ENCODE measurements at regions not wholly inside any gene's neighbourhood (a gene's known extent, or its start where the extent isn't known, plus 50 kb on each side); places are given as distances from the start of the nearest gene placed in this dataset.
A peak's percentile ranks its signal among the peaks of the same experiment; 100 is the strongest.

DNA sequence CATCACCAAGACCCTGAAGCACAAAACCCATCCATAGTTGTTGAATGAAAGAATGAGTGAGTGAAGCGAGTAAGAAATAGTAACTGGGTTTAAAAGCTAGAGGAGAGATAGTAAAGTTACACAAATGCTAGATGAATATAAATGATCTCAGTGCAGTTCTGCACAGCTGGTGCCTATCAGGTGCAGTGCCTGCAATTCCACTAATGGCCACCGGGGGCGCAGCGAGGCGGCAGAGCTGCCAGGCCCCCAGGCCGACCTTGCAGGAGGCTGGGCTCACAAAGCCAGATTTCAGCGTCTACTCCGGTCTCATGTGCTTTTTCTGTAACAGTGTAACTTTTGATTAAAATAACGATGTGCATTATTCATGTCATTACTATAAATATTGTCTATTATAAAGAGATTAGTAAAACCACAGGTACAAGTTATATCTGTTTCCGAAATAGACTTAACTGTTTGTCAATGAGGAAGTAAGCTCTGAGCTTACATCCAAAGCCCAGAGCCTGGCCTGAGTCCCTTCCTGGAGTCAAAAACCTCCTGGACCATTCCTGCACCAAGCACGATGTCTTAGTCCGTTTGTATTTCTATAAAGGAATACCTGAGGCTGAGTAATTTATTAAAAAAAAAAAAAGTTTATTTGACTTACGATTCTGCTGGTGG is 477.6 kb downstream of the NPHP4 start:
- peak; percentile 90 for DNase-seq

- peak; percentile 54 for DNase-seq
These were observed 478.2 kb downstream of the NPHP4 start for GRCh38 chr1:5513846-5514526.

DNA sequence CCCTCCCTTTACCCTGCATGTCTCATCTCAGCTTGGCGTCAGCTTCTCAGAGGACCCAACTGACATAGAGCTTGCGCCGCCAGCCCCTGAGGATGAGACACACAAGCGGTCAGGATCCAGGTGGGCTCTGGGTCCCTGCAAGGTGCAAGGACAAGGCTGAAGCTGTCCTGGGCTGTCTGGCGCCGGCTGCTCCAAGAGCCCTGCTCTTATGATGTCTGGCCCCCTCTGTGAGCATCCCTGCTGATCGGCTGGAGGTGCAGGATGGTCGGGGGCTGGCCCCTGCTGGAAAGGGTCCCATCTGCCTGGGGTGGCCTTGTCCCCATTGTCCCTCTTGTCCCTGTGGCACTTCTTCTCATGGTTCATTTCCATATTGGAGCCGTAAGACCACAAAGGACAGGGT is 479.0 kb downstream of the NPHP4 start:
- no peak for DNase-seq

- DNase-seq, result no peak
These were observed 480.7 kb downstream of the NPHP4 start for GRCh38 chr1:5511381-5512097.

DNA sequence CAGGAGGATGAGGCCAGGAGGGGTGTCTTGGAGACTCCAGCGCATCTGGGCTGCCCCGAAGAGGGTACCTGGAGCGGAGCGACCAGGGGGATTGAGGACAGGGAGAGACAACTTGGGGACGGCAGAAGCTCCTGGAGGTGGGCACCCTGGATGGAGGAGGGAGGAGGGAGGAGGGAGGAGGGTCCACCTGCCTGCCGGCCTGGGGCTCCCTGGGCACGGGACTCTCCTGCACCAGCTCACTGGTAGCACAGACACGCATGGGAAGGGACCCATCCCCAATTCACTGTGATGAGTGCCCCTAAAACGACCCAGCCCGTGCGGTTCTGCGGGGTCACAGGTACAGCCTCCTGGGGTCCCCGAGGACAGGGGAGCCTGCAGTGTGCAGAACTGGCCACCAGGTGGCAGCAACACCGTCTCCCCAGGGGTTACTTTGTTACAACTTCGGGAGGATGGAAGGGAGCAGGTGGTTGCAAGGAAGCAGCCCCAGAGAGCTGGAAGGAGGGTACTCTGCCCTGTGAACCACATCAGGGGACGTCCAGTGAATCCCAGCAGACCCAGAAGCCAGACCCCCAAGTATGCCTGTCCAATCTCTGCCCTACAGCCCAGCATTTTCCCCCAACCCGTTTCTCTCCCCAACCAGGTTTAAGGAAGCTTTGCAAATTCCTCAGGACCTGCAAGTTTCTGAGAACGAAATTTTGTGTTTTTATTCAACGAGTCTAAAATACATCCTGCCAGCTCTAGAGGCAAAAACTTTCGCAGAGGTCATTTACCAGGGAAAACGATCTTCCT is 482.4 kb downstream of the NPHP4 start:
- peak; percentile 85 for DNase-seq

DNA sequence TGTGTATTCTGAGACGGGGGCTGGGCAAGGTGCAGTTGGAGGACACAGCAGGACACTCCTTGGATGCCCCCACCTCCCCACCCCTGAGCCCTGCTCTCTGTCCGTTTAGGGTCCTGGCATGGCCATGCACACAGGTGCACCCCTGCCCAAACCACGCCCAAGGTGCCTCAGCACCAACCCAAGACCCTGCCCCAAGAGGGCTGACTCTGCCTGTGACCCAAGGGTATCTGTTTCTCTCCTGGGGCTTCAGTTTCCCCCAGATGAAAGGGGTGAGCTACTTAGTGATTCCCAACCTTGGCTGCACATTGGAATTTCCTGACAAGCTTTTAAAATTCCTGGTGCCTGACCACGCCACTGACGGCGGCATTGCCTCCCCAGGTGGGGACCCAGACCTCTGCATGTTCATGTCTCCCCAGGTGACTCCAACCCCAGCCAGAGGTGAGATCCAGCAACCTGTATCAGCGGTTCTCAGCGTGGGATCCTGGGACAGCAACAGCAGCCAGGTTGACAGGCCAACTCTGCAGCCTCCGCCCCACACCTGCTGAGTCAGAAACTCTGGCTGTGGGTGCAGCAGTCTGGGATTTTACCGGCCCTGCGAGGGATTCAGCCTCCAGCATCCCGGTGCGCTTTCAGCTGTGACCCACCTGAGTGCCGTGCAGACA is 483.4 kb downstream of the NPHP4 start:
- no peak for DNase-seq

GRCh38 chr1:5507340-5507739 is 484.9 kb downstream of the NPHP4 start:
- no peak for DNase-seq

- no peak for DNase-seq
These were observed 485.6 kb downstream of the NPHP4 start for GRCh38 chr1:5506634-5507033.

- DNase-seq, result no peak
These were observed 486.3 kb downstream of the NPHP4 start for GRCh38 chr1:5505944-5506343.

GRCh38 chr1:5504364-5504740 is 487.9 kb downstream of the NPHP4 start:
- DNase-seq, result no peak

DNA sequence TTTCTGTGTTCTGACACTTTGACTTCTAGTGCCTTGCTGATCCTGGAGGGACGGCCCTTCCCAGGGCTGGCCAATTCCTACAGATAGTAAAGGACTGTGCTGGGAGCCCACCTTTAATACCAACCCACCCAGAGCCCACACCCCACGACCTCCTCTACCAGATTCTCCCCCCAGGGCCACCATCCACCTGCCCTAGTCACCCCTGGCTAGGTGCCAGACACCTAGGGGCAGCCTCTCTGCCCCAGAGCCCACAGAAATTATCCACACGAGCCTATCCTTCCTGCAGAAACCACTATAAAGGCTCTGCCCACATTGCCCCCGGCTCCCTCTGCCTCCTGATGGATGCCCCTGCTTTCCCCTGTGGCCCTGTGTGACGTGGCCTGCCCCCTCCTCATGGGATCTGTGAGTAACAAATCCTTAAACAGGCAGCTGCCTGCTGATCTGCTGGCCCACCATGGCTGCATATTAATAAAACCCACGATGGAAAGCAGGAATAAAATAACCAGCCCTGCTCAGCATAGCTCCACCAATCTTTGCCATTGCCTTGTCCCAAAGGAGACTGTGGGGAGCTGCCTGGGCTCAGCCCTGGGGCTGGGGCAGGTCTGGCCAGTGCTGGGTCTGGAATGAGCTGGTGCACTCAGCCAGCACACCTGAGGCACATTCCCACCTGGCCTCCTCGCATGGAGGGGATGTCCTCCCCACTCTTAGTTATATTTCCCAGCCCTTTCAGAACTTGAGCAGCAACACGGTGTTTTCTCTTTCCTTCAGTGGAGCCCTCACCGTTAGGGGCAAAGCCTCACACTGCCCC is 488.5 kb downstream of the NPHP4 start:
- DNase-seq, result no peak

- DNase-seq, result peak; percentile 37
These were observed 489.7 kb downstream of the NPHP4 start for GRCh38 chr1:5502311-5503194.

GRCh38 chr1:5501206-5501930 is 490.9 kb downstream of the NPHP4 start:
- peak; percentile 57 for DNase-seq

DNA sequence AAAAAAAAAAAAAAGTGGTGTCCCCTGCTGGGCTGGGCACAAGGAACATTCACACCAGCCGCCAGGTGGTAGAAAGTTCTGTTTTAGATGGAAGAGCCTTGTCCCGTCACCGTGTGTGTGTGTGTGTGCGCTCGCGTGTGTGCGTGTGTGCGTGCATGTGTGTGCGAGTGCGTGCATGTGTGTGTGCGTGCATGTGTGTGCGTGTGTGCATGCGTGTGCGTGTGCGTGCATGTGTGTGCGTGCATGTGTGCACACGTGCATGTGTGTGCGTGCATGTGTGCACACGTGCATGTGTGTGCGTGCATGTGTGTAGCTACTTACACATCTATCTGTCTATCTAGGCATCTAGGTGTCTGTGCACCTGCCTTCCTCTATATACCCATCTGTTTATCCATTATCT is 491.7 kb downstream of the NPHP4 start:
- no peak for DNase-seq

GRCh38 chr1:5497503-5497902 is 494.7 kb downstream of the NPHP4 start:
- no peak for DNase-seq

DNA sequence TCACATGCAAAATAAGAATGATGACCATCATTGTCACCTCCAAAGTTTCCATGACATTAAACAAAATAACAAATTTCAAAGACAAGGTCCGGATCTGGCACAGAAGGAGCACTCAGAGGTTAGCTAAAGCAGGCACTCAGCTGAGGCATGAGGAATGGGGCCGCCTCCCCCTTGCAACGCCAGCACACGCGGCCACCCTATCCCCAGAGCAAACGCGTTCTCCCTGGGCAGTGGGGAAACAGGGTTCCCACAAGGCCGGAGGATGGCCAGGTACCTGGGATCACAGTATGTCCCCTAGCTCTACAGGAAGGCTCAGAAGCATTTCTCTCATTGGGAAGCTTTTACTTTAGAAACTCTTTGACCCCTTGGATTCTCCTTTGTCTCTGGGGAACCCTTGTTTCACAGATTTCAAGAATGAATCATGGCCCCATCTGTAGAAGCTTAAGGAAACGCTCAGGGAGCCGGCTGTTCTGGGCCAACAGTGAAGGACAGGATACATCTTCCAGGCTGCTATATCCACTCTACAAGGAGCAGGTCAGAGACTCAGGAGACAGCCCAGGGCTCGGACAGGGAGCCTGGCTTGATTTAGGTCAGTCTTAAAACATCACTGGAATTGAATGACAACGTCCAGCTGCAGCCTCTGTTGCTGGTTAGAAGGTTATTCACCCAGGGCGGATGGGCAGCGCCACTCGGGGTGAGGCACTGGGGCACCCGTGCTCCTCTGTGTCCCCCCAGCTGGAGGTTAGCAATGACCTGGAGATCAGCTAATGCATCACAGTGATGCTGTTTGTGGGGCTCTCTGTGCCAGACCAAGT is 496.4 kb downstream of the NPHP4 start:
- no peak for DNase-seq

DNA sequence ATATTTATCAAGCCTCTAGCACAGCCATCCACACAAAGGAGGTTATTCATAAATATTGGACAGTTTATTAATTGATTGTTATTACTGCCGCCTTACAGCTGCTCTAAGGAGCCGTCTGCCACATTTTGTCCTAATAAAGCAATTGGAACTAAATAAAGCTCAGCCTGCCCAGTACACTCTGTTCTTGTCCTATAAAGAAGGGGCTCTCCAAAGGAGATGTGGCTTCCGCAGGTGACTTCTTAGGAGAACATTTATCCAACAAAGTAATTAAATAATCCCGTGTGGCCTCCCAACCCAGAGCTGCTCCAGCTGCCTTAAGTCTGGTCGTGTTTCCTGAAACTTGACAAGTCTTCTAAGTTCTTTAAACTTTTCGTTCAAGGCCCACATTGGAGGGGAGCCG is 497.7 kb downstream of the NPHP4 start:
- DNase-seq, result no peak

- DNase-seq, result no peak
These were observed 498.3 kb downstream of the NPHP4 start for GRCh38 chr1:5493851-5494311.

- DNase-seq, result no peak
These were observed 498.9 kb downstream of the NPHP4 start for GRCh38 chr1:5493275-5493674.
